Hematopoietic multipotent progenitor cell treated with erythropoietin and hydrocortisone succinate and interleukin-3 and kit ligand, for 8 days (in vitro differentiated cells): ENCODE measurements at regions not wholly inside any gene's neighbourhood (a gene's known extent, or its start where the extent isn't known, plus 50 kb on each side); places are given as distances from the start of the nearest gene placed in this dataset.
A peak's percentile ranks its signal among the peaks of the same experiment; 100 is the strongest.

Experiments
- DNase-seq: peaks from one replicate; pipeline ENCODE4 v3.0.0-alpha.2; 2015

GRCh38 chr5:152269533-152269932, 135.5 kb downstream of the NMUR2 start:
- DNase-seq, result no peak

GRCh38 chr5:152264645-152265254, 140.3 kb downstream of the NMUR2 start:
- no peak for DNase-seq

- DNase-seq, result no peak
Observed at GRCh38 chr5:152262667-152263066, 142.4 kb downstream of the NMUR2 start.

- DNase-seq, result no peak
Observed at GRCh38 chr5:152260940-152261339, 144.1 kb downstream of the NMUR2 start.

- DNase-seq, result no peak
Observed at GRCh38 chr5:152259702-152260101, 145.4 kb downstream of the NMUR2 start.

GRCh38 chr5:152256580-152256979, 148.5 kb downstream of the NMUR2 start:
- no peak for DNase-seq

- DNase-seq, result no peak
Observed at GRCh38 chr5:152255411-152255810, 149.7 kb downstream of the NMUR2 start.

GRCh38 chr5:152247850-152248385, 157.2 kb downstream of the NMUR2 start:
- no peak for DNase-seq

- peak; percentile 20 for DNase-seq
Observed at GRCh38 chr5:152246401-152246800, 158.7 kb downstream of the NMUR2 start.

- DNase-seq, result no peak
Observed at GRCh38 chr5:152237531-152237930, 167.5 kb downstream of the NMUR2 start.

GRCh38 chr5:152226191-152226590, 178.9 kb downstream of the NMUR2 start:
- DNase-seq, result no peak

- no peak for DNase-seq
Observed at GRCh38 chr5:152221721-152222629, 183.1 kb downstream of the NMUR2 start.

GRCh38 chr5:152218694-152219093, 186.4 kb downstream of the NMUR2 start:
- DNase-seq, result no peak

- DNase-seq, result no peak
Observed at GRCh38 chr5:152205804-152206203, 199.3 kb downstream of the NMUR2 start.

GRCh38 chr5:152202321-152202720, 202.8 kb downstream of the NMUR2 start:
- DNase-seq, result no peak

GRCh38 chr5:152193391-152194107, 211.5 kb downstream of the NMUR2 start:
- DNase-seq, result no peak

GRCh38 chr5:152188251-152188650, 216.8 kb downstream of the NMUR2 start:
- no peak for DNase-seq

- DNase-seq, result no peak
Observed at GRCh38 chr5:152187668-152188067, 217.4 kb downstream of the NMUR2 start.

- DNase-seq, result no peak
Observed at GRCh38 chr5:152185547-152186245, 219.4 kb downstream of the NMUR2 start.

- DNase-seq, result no peak
Observed at GRCh38 chr5:152184266-152184665, 220.8 kb downstream of the NMUR2 start.

- DNase-seq, result no peak
Observed at GRCh38 chr5:152181461-152181860, 223.6 kb downstream of the NMUR2 start.

- DNase-seq, result no peak
Observed at GRCh38 chr5:152178350-152178699, 226.8 kb downstream of the NMUR2 start.
